Kidney (tissue), 13 donors: ENCODE measurements at regions not wholly inside any gene's neighbourhood (a gene's known extent, or its start where the extent isn't known, plus 50 kb on each side); places are given as distances from the start of the nearest gene placed in this dataset.

Source experiments
- DNase-seq, 5 donors: peaks; one replicate each; pipeline ENCODE4 v3.0.0-alpha.2; 2013 to 2020
- FAIRE-seq: peaks from 2 replicates; lab custom pipeline; 2012; peaks lifted over from hg19 to GRCh38; lab: Jason Lieb, UNC
- H3K27ac ChIP-seq, 2 donors: one replicate each; pipeline ENCODE4 v1.7.0; 2013; ENCODE audit warnings: low read depth in 2 of 2, low read length in 2 of 2, inconsistent platforms in 1 of 2
- H3K27me3 ChIP-seq: one replicate; pipeline ENCODE4 v1.7.1; 2013; ENCODE audit warnings: low read length, inconsistent platforms; ENCODE audit not compliant: control insufficient read depth, insufficient read depth
- H3K36me3 ChIP-seq, 3 donors: one replicate each; pipeline versions ENCODE4 v1.7.0 to v1.7.1; 2013; ENCODE audit warnings: low read length in 3 of 3, control low read depth in 1 of 3, inconsistent platforms in 1 of 3; ENCODE audit not compliant: insufficient read depth in 3 of 3, control insufficient read depth in 2 of 3
- H3K4me1 ChIP-seq, 3 donors: one replicate each; pipeline versions ENCODE4 v1.7.0 to v1.7.1; 2013; ENCODE audit warnings: low read length in 3 of 3, inconsistent platforms in 1 of 3, low read depth in 1 of 3; ENCODE audit not compliant: control insufficient read depth in 2 of 3, insufficient read depth in 2 of 3
- H3K4me3 ChIP-seq, 3 donors: one replicate each; pipeline versions ENCODE4 v1.7.0 to v1.8.1; 2013; ENCODE audit warnings: low read length in 3 of 3, control low read depth in 1 of 3, inconsistent platforms in 1 of 3
- H3K9ac ChIP-seq, 3 donors: one replicate each; pipeline versions ENCODE4 v1.7.0 to v1.7.1; 2013; ENCODE audit warnings: low read length in 3 of 3, control low read depth in 1 of 3, inconsistent platforms in 1 of 3
- H3K9me3 ChIP-seq, 3 donors: one replicate each; pipeline versions ENCODE4 v1.7.0 to v1.7.1; 2013; ENCODE audit warnings: low read length in 3 of 3, control low read depth in 1 of 3, inconsistent platforms in 1 of 3; ENCODE audit not compliant: control insufficient read depth in 2 of 3, insufficient read depth in 1 of 3
- intact Hi-C: fragments of 100-400 bp; cut with DNase I; formaldehyde crosslinking; loops from one replicate; pipeline ENCODE4 v1.11.1; 2022
- TF ChIP-seq, protein P1 (sequence below): IDR thresholded peaks from 3 replicates; pipeline ENCODE4 v1.5.1; 2012; ENCODE audit warnings: mild to moderate bottlenecking, moderate library complexity, borderline replicate concordance; ENCODE audit not compliant: insufficient read depth; ENCODE audit errors: extremely low read depth
- donor health status: control.
- donor health status: control.
- donor health status: control.
- donor health status: control.
- donor health status: control.
- donor health status: DM: yes; HTN: yes; CAD: no.
- donor health status: Normal renal cell carcinoma (clear cell type).

DNA sequence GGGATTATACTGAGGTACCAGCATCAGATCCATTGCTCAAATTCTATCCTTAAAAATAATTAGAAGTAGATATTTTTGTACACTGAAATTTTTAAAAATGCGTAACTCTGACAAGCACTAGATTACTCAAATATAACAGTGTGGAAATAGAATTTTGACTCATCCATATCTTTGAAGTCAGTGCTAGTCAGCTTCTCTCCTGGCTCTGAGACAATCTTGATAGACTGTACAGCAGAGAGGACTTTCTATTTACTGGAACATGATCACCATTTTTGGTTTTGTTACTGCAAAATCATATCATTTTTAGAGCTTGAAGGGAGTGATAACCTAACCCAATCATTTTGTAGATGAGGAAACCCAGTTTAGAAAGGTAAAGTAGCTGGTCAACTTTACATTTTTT, 195.0 kb downstream of the MTERF1 start:
- Histone ChIP-seq H3K9ac (no peak overlapping the region), H3K9me3 (peaks cover 0 to 17% (median 0%) of the 10 kb centered on the region in 3 donors), H3K4me1 (no peaks in the 10 kb centered on the region), H3K27ac (no peak overlapping the region), H3K36me3 (no peaks in the 10 kb centered on the region), H3K27me3 (no peaks in the 10 kb centered on the region), H3K4me3 (no peak overlapping the region)
- TF ChIP-seq, protein P1, sequence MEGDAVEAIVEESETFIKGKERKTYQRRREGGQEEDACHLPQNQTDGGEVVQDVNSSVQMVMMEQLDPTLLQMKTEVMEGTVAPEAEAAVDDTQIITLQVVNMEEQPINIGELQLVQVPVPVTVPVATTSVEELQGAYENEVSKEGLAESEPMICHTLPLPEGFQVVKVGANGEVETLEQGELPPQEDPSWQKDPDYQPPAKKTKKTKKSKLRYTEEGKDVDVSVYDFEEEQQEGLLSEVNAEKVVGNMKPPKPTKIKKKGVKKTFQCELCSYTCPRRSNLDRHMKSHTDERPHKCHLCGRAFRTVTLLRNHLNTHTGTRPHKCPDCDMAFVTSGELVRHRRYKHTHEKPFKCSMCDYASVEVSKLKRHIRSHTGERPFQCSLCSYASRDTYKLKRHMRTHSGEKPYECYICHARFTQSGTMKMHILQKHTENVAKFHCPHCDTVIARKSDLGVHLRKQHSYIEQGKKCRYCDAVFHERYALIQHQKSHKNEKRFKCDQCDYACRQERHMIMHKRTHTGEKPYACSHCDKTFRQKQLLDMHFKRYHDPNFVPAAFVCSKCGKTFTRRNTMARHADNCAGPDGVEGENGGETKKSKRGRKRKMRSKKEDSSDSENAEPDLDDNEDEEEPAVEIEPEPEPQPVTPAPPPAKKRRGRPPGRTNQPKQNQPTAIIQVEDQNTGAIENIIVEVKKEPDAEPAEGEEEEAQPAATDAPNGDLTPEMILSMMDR = no peak
- intact Hi-C loops = no loop called here
- DNase-seq (no peak), FAIRE-seq (no peak)

DNA sequence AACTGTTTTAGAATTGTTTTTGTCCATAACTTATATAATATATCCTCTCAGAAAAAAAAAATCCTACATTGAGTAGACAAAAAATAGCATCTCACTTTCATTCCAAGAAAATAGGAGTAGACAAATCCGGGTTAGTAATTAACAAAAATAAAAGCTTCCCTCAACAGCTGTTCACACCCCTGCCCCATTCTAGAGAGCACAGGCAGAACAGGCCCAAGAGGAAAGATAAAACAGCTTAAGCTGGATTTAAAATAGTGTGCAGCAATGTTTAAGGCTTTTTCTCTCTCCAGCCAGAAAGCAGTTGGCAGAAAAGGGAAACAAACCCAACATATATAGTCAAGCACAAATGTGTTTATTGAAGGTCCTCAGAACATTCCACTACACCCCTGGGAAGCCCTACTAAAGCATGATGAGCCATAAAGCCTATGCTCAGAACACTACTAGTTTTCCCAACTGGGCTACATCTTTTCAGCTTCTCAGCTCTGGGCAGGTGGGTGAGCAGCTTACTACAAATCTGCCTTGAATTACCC, 189.9 kb downstream of the MTERF1 start:
- Histone ChIP-seq H3K9me3 (no peaks in the 10 kb centered on the region), H3K27ac (no peak overlapping the region), H3K4me3 (no peak overlapping the region), H3K36me3 (no peaks in the 10 kb centered on the region), H3K27me3 (no peaks in the 10 kb centered on the region), H3K4me1 (no peaks in the 10 kb centered on the region), H3K9ac (no peak overlapping the region)
- DNase-seq (no peak), FAIRE-seq (no peak)
- intact Hi-C loops = no loop called here
- TF ChIP-seq, protein P1 = no peak

DNA sequence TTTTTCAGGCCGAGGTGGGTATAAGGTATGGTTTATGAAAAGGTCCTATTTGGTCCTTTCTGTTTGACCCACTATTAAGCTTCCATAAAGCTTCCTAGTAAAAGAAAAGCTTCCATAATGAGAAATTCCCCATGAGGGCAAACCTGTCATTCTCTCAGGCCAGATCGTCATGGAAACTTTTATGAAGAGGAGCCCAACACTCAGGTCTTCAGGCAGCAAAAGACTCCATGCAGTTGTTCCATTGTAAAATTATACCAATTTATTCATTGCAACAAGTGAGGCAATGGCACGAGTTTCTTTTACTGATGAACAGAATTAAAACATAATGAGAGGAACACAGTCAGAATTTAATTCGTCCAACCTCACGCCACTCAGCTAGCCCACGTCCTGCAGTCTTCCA, 188.6 kb downstream of the MTERF1 start:
- TF ChIP-seq, protein P1 = no peak
- no peak for FAIRE-seq
- intact Hi-C loops = no loop called here
- H3K36me3 ChIP-seq = no peaks in the 10 kb centered on the region
- DNase-seq = no peak
- no peak overlapping the region for H3K4me3 ChIP-seq
- H3K9me3 ChIP-seq = no peaks in the 10 kb centered on the region
- no peaks in the 10 kb centered on the region for H3K27me3 ChIP-seq
- no peaks in the 10 kb centered on the region for H3K4me1 ChIP-seq
- H3K27ac ChIP-seq = no peak overlapping the region
- no peak overlapping the region for H3K9ac ChIP-seq

DNA sequence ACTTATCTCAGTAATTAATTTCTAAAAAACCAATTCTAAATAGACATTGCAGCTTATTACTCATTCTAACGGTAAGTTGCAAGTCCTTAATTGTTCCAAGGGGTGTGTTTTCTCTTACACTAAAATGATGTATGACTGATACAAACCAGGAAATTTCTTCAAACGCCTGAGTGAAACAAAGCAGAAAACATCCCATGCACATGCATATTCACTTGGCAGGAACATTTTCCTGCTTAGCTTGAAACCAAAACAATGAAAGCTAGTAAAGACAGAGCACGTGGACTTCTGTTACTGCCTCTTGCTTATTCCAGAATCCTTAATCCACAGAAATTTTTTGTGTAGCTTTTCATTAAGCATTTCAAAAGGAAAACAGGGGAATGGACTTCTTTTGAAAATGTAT, 187.7 kb downstream of the MTERF1 start:
- Histone ChIP-seq H3K27me3 (no peaks in the 10 kb centered on the region), H3K4me3 (no peak overlapping the region), H3K36me3 (no peaks in the 10 kb centered on the region), H3K4me1 (no peaks in the 10 kb centered on the region), H3K9ac (no peak overlapping the region), H3K9me3 (no peaks in the 10 kb centered on the region), H3K27ac (no peak overlapping the region)
- TF ChIP-seq, protein P1 = no peak
- intact Hi-C loops = no loop called here
- peak in 1 of 5 donors; percentile 25 for DNase-seq
- no peak for FAIRE-seq
